ENCODE measurements at regions not wholly inside any gene's neighbourhood (a gene's known extent, or its start where the extent isn't known, plus 50 kb on each side); places are given as distances from the start of the nearest gene placed in this dataset.
"Not testable (repeated sequence)": the region's sequence is repeated elsewhere in the genome, so short reads cannot be mapped to it uniquely, and the experiment has no call there.

DNA sequence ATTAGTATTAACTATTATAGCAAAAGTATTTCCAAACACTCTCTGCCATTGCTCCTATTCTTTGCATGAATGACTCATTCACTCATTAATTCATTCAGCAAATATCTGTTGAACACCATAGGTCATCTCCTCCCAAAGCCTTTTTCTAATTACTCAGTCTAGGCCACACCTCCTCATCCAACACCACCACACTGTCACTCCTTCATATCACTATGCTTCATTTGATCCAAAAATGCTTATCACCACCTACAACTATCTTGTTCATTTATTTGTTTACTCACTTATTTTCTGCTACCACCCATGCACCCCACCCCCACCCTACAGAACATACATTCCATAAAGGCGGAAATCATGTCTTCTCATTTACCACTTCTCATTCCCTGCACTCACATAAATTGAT is 94.4 kb upstream of the TNFSF4 start:
- DNase-seq = no peak

DNA sequence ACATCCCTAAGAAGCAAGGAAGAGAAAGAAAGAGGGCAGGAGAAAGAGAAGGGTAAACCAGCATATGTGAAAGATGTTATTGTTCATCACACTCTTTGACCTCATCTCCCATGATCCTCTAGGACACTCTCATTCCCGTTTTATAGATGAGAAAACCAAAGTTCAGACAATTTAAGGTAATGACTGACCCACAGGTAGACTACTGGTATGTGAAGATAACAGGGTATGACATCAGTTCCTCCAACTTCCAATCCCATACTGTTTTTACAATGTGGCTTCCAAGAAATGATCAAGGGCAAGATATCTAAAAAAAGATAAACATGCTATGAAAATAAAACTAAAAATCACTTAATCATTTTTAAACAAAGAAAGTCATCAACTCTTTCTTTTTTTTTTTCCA is 95.2 kb upstream of the TNFSF4 start:
- no peak for DNase-seq

DNA sequence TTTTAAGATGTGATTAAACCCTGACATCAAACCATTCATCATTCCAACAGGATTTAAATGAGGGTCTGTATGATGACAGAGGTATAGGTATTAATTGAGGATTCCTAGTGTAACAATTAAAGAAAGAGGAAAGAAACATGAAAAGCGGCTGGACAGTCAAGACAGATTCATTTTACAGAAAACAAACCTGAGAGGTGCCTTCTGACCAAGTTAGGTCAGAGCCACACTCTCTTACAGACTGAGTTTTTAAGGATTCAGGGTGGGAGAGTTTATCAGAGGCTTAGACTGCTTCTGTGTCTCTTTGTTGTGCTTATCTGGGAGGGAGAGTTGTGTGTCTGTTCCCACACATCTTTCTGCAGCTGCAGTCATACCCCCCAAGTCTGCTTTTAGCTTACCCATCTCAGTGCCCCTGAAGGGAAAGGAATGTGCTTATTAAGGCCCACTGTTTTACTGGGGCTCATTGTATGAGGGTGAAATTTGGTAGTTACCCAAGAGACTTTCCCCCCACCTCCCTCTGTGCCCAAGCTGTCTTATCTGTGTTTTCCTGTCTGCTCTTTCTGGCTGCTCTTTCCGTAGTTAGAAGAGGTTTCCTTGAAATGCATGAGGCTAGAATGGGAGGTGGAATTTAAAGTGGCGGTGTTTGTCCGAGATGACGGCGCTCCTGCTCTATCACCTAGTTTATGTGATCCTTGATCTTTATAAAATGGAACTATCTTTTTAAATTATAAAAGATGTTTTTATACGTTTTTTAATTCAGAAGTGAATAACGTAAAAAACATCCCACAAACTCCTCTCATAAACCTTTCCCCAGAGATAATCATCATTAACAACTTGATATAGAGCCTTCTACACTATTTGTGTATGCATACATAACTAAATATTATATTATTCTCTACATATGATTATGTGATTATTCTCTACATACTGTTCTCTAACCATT is 96.0 kb upstream of the TNFSF4 start:
- no peak for DNase-seq

DNA sequence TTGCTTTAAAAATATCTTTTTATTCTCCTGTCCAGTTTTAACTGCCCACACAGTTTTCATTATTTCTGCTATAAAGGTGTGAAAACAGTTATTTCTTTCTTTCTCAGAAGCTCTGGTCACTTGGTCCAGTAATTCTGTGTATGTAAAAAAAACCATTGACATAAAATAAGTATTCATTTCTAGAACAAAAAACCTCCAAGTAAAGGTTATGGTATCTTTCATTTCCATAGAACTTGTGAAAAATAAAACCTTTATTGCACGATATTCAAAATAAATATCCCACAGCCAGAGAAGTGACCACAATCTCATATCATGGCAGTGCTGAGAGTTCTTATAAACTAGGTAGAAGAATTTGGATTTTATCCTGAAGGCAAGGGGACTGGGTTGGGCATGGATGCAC is 96.9 kb upstream of the TNFSF4 start:
- DNase-seq = no peak

GRCh38 chr1:173304529-173305227 is 97.5 kb upstream of the TNFSF4 start:
- DNase-seq = no peak

DNA sequence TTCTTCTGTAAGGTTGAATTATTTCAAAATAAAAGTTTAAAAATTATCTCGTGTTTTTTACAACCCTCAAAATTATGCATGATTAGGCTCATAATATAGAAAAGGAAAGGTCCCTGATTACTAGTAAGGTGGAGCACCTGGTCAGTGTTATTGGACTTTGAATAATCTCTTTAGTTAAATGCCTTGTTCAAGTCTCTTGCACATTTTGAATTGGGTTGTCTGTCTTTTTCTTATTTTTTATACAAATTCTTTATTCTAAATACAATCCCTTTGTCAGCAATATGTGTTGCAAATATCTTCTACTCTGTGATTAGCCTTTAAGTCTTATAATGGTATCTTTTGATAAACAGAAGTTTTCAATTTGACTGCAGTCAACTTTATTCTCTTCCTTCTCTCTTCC is 100.7 kb upstream of the TNFSF4 start:
- no peak for DNase-seq

DNA sequence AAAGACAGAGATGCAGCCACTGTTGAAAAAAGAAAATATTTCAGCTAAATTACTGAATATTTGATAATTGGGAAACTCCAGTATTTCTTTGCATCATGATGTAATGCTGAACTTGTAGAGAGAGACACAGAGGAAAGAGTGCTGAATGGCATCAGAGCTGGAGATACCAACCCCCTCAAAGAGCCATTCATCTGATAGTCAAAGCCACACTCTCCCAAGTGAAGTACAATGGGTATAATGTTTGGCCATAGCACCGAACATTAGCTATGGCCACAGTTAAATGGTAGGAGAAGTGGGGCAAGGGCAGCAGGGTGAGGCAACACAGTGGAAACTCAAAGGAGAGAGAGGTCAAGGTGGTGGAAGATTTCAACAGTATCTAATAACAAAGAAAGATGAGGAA is 107.5 kb upstream of the TNFSF4 start:
- no peak for DNase-seq

DNA sequence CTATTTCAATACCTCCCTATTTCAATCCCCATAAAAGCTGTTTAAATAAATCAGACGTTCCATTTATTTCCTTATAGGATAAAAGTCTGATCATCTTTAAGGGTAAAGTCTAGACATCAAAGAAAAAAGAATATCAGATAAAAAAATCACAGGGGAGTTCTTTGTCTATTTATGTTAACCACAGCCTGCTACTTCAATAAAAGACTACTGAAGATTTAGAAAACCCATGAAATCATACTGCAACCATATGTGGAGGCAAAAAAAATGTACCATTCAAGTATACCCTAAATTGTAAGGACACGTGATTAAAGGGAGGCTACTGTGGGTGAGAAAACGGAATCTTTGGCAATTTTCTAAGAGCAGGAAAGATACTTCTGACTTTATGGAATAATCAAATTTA is 108.2 kb upstream of the TNFSF4 start:
- DNase-seq = no peak

DNA sequence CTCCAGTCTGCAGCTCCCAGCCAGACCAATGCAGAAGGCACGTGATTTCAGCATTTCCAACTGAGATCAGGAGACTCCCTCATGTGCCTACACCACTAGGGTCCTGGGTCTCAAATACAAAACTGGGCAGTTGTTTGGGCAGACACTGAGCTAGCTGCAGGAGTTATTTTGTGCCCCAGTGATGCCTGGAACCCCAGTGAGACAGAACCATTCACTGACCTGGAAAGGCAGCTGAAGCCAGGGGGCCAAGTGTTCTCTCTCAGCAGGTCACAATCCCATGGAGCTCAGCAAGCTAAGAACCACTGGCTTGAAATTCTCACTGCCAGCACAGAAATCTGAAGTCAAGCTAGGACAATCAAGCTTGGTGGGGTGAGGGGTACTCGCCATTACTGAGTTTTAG is 111.7 kb upstream of the TNFSF4 start:
- DNase-seq = no peak

DNA sequence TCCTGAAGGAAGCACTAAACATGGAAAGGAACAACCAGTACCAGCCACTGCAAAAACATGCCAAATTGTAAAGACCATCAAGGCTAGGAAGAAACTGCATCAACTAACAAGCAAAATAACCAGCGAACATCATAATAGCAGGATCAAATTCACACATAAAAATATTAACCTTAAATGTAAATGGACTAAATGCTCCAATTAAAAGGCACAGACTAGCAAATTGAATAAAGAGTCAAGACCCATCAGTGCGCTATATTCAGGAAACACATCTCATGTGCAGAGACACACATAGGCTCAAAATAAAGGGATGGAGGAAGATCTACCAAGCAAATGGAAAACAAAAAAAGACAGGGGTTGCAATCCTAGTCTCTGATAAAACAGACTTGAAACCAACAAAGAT is 117.2 kb upstream of the TNFSF4 start:
- not testable (repeated sequence) for DNase-seq

GRCh38 chr1:173327987-173328386 is 120.9 kb upstream of the TNFSF4 start:
- not testable (repeated sequence) for DNase-seq

GRCh38 chr1:173328961-173329360 is 121.8 kb upstream of the TNFSF4 start:
- DNase-seq = no peak

DNA sequence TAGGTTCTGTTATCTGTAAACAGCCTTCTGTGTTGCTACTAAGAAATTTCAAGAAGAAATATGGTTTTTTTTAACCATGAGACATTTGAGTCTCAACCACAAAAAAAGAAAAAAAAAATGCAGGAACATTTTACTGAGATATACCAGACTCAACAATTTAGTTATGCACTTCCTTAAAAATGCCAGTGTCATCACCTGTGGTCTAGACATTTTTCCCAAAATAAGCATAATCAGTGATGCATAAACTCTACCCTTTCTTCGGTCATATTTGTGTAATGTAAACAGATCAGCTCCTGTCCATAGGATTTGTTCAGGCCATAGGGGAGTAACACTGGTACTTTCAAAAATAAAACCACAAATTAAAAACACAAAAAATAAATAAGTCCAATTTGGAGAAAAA is 122.6 kb upstream of the TNFSF4 start:
- DNase-seq = no peak

DNA sequence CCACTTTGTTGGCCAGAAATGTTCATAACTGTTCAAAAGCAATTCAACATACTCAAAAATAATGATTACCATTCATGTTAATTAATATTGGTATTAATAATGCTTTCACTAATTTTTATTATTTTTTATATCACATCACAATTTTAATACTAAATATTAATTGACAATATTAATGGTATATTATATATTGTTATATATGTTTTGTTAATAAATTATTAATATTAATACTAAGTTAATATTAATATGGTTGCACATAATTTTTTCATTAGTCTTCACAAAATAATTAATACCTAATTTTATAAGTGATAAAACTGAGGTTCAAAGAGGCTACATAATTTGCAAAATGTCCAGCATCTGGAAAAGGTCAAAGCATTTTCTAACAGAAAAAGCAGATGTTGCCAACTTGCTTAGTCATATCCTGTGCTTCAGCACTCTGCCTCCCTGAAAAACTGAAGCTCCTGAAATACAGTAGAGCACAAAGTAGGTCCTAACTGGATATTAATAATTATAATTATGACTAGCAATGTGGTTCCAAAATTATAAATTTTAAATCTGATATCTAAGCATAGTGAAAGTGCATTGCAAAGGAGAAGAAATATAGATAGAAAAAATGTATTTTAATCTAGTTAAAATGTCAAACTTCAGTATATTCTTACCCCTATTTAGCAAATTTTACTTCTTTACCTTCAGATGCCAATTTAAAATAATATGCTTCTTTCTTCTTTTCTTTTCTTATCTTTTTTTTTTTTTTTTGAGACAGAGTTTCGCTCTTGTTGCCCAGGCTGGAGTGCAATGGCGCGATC is 123.2 kb upstream of the TNFSF4 start:
- DNase-seq = no peak

DNA sequence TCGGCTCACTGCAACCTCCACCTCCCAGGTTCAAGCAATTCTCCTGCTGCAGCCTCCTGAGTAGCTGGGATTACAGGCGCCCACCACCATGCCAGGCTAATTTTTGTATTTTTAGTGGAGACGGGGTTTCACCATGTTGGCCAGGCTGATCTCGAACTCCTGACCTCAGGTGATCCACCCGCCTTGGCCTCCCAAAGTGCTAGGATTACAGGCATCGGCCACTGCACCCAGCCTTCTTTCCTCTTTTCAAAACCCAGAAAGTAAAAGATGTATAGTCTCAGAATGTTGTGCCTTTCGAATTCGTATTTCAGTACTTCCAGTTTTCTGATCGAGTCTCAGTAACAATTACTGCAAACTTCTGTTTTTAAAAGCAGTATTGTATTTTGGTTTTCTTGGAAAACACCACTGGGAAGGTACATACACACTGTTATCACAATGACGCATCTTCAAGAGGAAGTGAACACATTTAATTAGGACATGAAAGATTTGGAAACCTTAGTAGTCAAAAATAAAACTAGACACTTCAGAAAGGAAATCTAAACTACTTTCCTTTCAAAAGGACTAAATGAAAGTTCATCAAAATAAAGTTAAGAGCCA is 123.9 kb upstream of the TNFSF4 start:
- DNase-seq = not testable (repeated sequence)

- DNase-seq = no peak
These were observed 124.9 kb upstream of the TNFSF4 start for GRCh38 chr1:173332026-173332425.

DNA sequence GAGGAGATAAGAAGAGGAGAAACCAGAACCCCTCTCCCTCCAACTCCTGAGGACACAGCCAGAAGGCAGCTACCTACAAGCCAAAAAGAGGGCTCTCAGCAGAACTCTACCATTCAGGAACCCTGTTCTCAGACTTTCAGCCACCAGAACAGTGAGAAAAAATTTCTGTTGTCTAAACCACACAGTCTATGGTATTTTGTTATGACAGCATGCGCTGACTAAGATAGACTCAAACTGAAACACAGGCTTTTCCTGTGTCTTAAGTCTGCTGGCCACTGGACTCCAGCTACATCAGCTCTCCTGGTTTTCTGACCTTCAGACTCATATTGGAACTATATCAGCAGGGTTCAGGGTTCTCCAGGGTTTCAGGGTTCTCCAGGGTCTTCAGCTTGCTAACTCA is 126.5 kb upstream of the TNFSF4 start:
- DNase-seq = no peak

DNA sequence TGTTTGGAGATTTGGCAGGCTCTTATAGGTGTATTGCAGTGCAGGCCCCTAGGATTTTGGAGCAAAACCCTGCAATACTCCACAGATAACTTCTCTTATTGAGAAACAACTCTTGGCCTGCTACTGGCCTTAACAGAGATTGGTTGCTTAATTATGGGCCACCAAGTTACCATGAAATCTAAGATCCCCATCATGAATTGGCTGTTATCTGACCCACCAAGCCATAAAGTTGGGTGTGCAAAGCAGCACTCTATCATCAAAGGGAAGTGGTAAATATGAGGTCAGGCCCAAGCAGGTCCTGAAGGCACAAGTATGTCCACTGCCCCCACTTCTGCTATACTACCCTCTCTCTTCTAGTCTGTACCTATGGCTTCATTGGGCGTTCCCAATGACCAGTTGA is 130.0 kb upstream of the TNFSF4 start:
- DNase-seq = no peak

DNA sequence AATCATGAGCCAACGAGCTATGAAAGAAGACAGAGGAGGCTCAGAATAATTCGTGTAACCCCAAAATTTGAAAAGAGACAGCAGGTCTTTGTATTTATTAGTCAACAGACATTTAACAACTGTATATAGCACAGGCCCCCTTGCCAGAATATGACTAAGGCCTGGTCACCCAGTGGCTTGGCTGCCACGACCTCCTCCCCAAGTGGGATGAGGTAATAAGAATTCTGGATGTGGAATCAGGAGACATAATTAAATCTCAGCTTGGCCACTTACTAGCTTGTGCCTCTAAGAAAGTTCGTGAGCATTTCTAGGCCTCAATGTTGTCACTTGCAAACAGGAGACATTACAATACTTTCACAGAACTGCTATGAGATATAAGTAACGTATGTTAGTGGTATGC is 134.2 kb upstream of the TNFSF4 start:
- no peak for DNase-seq

GRCh38 chr1:173341971-173342370 is 134.8 kb upstream of the TNFSF4 start:
- no peak for DNase-seq

DNA sequence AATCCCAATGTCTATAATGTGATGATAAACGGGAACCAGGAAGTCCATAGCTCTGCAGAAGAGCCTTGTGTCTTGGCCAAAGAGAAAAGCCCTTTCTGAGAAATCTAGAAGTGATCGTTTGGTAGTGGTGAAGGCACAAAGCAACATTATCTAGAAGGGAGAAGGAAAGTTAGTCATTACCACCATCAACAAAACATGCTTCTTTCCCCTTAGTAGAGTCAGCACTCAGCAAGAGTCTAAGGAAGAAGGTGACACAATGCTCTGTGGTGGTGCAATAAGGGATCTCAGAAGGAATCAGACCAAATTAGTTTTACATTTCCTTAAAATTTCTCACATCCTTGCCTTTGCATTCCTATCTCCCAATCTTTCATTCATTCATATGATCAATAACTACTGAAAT is 134.4 kb upstream of the PRDX6 start:
- DNase-seq = no peak

- no peak for DNase-seq
These were observed 132.9 kb upstream of the PRDX6 start for GRCh38 chr1:173344034-173344743.

All from NCI-H2171 treated with DMSO at 0.1 percent for 48 hours (cell line).